ENCODE measurements at regions not wholly inside any gene's neighbourhood (a gene's known extent, or its start where the extent isn't known, plus 50 kb on each side); places are given as distances from the start of the nearest gene placed in this dataset.

GRCh38 chr9:134214386-134214765 is 50.0 kb upstream of the RNU6ATAC start:
- no peak for DNase-seq

GRCh38 chr9:134214766-134215419 is 50.5 kb upstream of the RNU6ATAC start:
- no peak for DNase-seq

GRCh38 chr9:134215420-134215698 is 51.0 kb upstream of the RNU6ATAC start:
- no peak for DNase-seq

GRCh38 chr9:134215699-134216448 is 51.5 kb upstream of the RNU6ATAC start:
- no peak for DNase-seq

GRCh38 chr9:134216449-134216951 is 52.1 kb upstream of the RNU6ATAC start:
- DNase-seq: no peak

- DNase-seq: no peak
Observed at GRCh38 chr9:134216961-134217360, 52.6 kb upstream of the RNU6ATAC start.

GRCh38 chr9:134217431-134218210 is 53.3 kb upstream of the RNU6ATAC start:
- no peak for DNase-seq

- DNase-seq: no peak
Observed at GRCh38 chr9:134218230-134218629, 53.9 kb upstream of the RNU6ATAC start.

GRCh38 chr9:134219646-134220060 is 55.3 kb upstream of the RNU6ATAC start:
- no peak for DNase-seq

- no peak for DNase-seq
Observed at GRCh38 chr9:134220311-134220710, 55.9 kb upstream of the RNU6ATAC start.

GRCh38 chr9:134221273-134222017 is 57.1 kb upstream of the RNU6ATAC start:
- DNase-seq: no peak

GRCh38 chr9:134222018-134222573 is 57.7 kb upstream of the RNU6ATAC start:
- DNase-seq: no peak

GRCh38 chr9:134223091-134223490 is 58.7 kb upstream of the RNU6ATAC start:
- no peak for DNase-seq

- no peak for DNase-seq
Observed at GRCh38 chr9:134223591-134224122, 59.3 kb upstream of the RNU6ATAC start.

GRCh38 chr9:134224127-134224526 is 59.8 kb upstream of the RNU6ATAC start:
- no peak for DNase-seq

- DNase-seq: no peak
Observed at GRCh38 chr9:134224567-134225093, 60.3 kb upstream of the RNU6ATAC start.

- DNase-seq: no peak
Observed at GRCh38 chr9:134225186-134225585, 60.8 kb upstream of the RNU6ATAC start.

- DNase-seq: no peak
Observed at GRCh38 chr9:134225816-134226215, 61.5 kb upstream of the RNU6ATAC start.

- no peak for DNase-seq
Observed at GRCh38 chr9:134226221-134226930, 62.0 kb upstream of the RNU6ATAC start.

GRCh38 chr9:134227451-134228411 is 63.4 kb upstream of the RNU6ATAC start:
- DNase-seq: no peak

Data from activated CD4-positive, alpha-beta T cell treated with anti-CD3 and anti-CD28 coated beads, Interleukin-2, Interleukin-6, amounts not matched to agents 100 ng/mL and 50 ng/mL, durations not matched to agents 16 hours and 8 hours (primary cell).